ENCODE measurements at regions not wholly inside any gene's neighbourhood (a gene's known extent, or its start where the extent isn't known, plus 50 kb on each side); places are given as distances from the start of the nearest gene placed in this dataset.
"Not testable (repeated sequence)": the region's sequence is repeated elsewhere in the genome, so short reads cannot be mapped to it uniquely, and the experiment has no call there.

GRCh38 chr2:194504876-194505275, 1152.2 kb upstream of the SLC39A10 start:
- TF ChIP-seq ZNF585B (tag by site-specific recombination; IDR thresholded peaks at IDR 0.05); REST (tag by site-specific recombination; IDR thresholded peaks at IDR 0.05); CTCF (tag by site-specific recombination; IDR thresholded peaks at IDR 0.05); GLI2 (tag by site-specific recombination; IDR thresholded peaks at IDR 0.05; ENCODE audit: borderline replicate concordance, low read depth); ZNF561 (tag by site-specific recombination; IDR thresholded peaks at IDR 0.05; ENCODE audit: borderline replicate concordance); ZNF776 (tag by site-specific recombination; IDR thresholded peaks at IDR 0.05; ENCODE audit: borderline replicate concordance); ZBTB44 (tag by site-specific recombination; IDR thresholded peaks at IDR 0.05); ZNF596 (tag by site-specific recombination; IDR thresholded peaks at IDR 0.05): not testable (repeated sequence)
